ENCODE measurements at regions not wholly inside any gene's neighbourhood (a gene's known extent, or its start where the extent isn't known, plus 50 kb on each side); places are given as distances from the start of the nearest gene placed in this dataset.

GRCh38 chr18:42290318-42291307, 335.6 kb downstream of the PIK3C3 start:
- TF ChIP-seq CTCF (IDR thresholded peaks at IDR 0.05) = no peak
- TF ChIP-seq POLR2A (IDR thresholded peaks at IDR 0.05) = no peak
